CD14-positive monocyte (primary cell): ENCODE measurements at regions not wholly inside any gene's neighbourhood (a gene's known extent, or its start where the extent isn't known, plus 50 kb on each side); places are given as distances from the start of the nearest gene placed in this dataset.

Source experiments
- DNase-seq, 3 donors: peaks; one replicate each; pipeline ENCODE4 v3.0.0-alpha.2; 2011 to 2022
- H2AFZ ChIP-seq: 2 replicates; pipeline ENCODE4 v1.6.0; 2012; ENCODE audit warnings: mild to moderate bottlenecking, low read depth, low read length, inconsistent platforms; ENCODE audit not compliant: insufficient read depth, poor library complexity, severe bottlenecking
- H3K27ac ChIP-seq, 2 donors: 1 replicate in 1 of 2; 2 replicates in 1 of 2; pipeline ENCODE4 v1.5.1; 2012 to 2013; ENCODE audit warnings: low read length in 2 of 2, control low read depth in 1 of 2, inconsistent platforms in 1 of 2, low read depth in 1 of 2, mild to moderate bottlenecking in 1 of 2
- H3K27me3 ChIP-seq, 2 donors: one replicate each; pipeline versions ENCODE4 v1.6.0 to v1.6.1; 2011 to 2013; ENCODE audit warnings: low read length in 2 of 2; ENCODE audit not compliant: control insufficient read depth in 2 of 2, insufficient read depth in 2 of 2
- H3K36me3 ChIP-seq, 2 donors: replicated peaks in 1 of 2; 1 replicate in 1 of 2; 2 replicates in 1 of 2; pipeline versions ENCODE4 v1.5.1 to v1.6.1; 2012 to 2013; ENCODE audit warnings: low read length in 2 of 2, control low read depth in 1 of 2, inconsistent platforms in 1 of 2, mild to moderate bottlenecking in 1 of 2; ENCODE audit not compliant: insufficient read depth in 2 of 2, control insufficient read depth in 1 of 2
- H3K4me1 ChIP-seq, 2 donors: 1 replicate in 1 of 2; 2 replicates in 1 of 2; pipeline versions ENCODE4 v1.5.1 to v1.6.1; 2012 to 2013; ENCODE audit warnings: low read length in 2 of 2, control low read depth in 1 of 2, inconsistent platforms in 1 of 2, mild to moderate bottlenecking in 1 of 2, moderate library complexity in 1 of 2; ENCODE audit not compliant: insufficient read depth in 2 of 2, control insufficient read depth in 1 of 2
- H3K4me2 ChIP-seq: replicated peaks from 2 replicates; pipeline ENCODE3; 2012; ENCODE audit warnings: low read length, moderate library complexity, mild to moderate bottlenecking; ENCODE audit not compliant: poor library complexity, severe bottlenecking; ENCODE audit errors: extremely low read depth
- H3K4me3 ChIP-seq, 3 experiments: fragments of 200-600 bp in 1 of 3; sonication (generic) in 1 of 3; replicated peaks in 1 of 3; 1 replicate in 2 of 3; 2 replicates in 1 of 3; pipeline ENCODE4 v1.5.1; 2011 to 2013; ENCODE audit warnings: low read length in 3 of 3, mild to moderate bottlenecking in 3 of 3, control low read depth in 2 of 3, low read depth in 2 of 3, inconsistent platforms in 1 of 3, moderate library complexity in 1 of 3
- H3K79me2 ChIP-seq: 2 replicates; pipeline ENCODE4 v1.6.0; 2012; ENCODE audit warnings: mild to moderate bottlenecking, control low read depth, inconsistent platforms, low read length, moderate library complexity; ENCODE audit not compliant: insufficient read depth
- H3K9ac ChIP-seq: 2 replicates; pipeline ENCODE4 v1.6.0; 2017; ENCODE audit warnings: low read length, mild to moderate bottlenecking; ENCODE audit not compliant: insufficient read depth, poor library complexity, severe bottlenecking
- H3K9me3 ChIP-seq, 2 donors: replicated peaks in 1 of 2; 1 replicate in 1 of 2; 2 replicates in 1 of 2; pipeline versions ENCODE4 v1.5.1 to v1.6.1; 2012 to 2013; ENCODE audit warnings: low read length in 2 of 2, control low read depth in 1 of 2; ENCODE audit not compliant: control insufficient read depth in 1 of 2, insufficient read depth in 1 of 2
- H4K20me1 ChIP-seq: 2 replicates; pipeline ENCODE4 v1.6.0; 2012; ENCODE audit warnings: mild to moderate bottlenecking, low read length, control low read depth, moderate library complexity; ENCODE audit not compliant: insufficient read depth
- H3K27ac Mint-ChIP-seq, 7 donors: one replicate each; pipeline ENCODE4 v1.8.0; 2020; ENCODE audit warnings: mild to moderate bottlenecking in 7 of 7, mixed read lengths in 7 of 7, moderate library complexity in 6 of 7, inconsistent platforms in 2 of 7
- H3K27me3 Mint-ChIP-seq, 3 donors: one replicate each; pipeline ENCODE4 v1.8.0; 2021 to 2022; ENCODE audit warnings: low read depth in 3 of 3, mild to moderate bottlenecking in 3 of 3, mixed read lengths in 3 of 3, moderate library complexity in 3 of 3, inconsistent platforms in 1 of 3
- H3K36me3 Mint-ChIP-seq, 2 donors: one replicate each; pipeline ENCODE4 v1.8.0; 2020; ENCODE audit warnings: mixed read lengths in 2 of 2, inconsistent platforms in 1 of 2, mild to moderate bottlenecking in 1 of 2
- H3K4me1 Mint-ChIP-seq: one replicate; pipeline ENCODE4 v1.8.0; 2020; ENCODE audit warnings: mild to moderate bottlenecking, mixed read lengths
- H3K4me3 Mint-ChIP-seq, 2 donors: one replicate each; pipeline ENCODE4 v1.8.0; 2020; ENCODE audit warnings: mild to moderate bottlenecking in 2 of 2, mixed read lengths in 2 of 2, moderate library complexity in 1 of 2
- H3K9me3 Mint-ChIP-seq, 7 donors: one replicate each; pipeline ENCODE4 v1.8.0; 2020 to 2022; ENCODE audit warnings: mixed read lengths in 7 of 7, mild to moderate bottlenecking in 6 of 7, moderate library complexity in 6 of 7, inconsistent platforms in 2 of 7
- CTCF ChIP-seq: fragments of 200-600 bp; IDR thresholded peaks from one replicate; pipeline ENCODE4 v1.8.0; 2022; ENCODE audit warnings: antibody characterized with exemption, mild to moderate bottlenecking
- WGBS: methylation state at CpG from one replicate; pipeline ENCODE4 v1.1.5; 2013; ENCODE audit warnings: missing lambda C conversion rate; ENCODE audit not compliant: insufficient coverage; 5-methylcytosine and 5-hydroxymethylcytosine counted together
- intact Hi-C, 2 donors: fragments of 100-400 bp; cut with micrococcal nuclease; formaldehyde crosslinking; loops; one replicate each; pipeline versions ENCODE4 v1.15.0 to v1.15.1; 2023

- Histone ChIP-seq H2AFZ (no peak overlapping the region), H3K4me1 (no peaks in the 10 kb centered on the region), H3K36me3 (no peaks in the 10 kb centered on the region), H3K9me3 (no peaks in the 10 kb centered on the region), H3K4me3 (no peak overlapping the region), H3K79me2 (no peaks in the 10 kb centered on the region), H3K27me3 (no peaks in the 10 kb centered on the region), H3K27ac (no peak overlapping the region), H3K9ac (no peak overlapping the region), H4K20me1 (no peaks in the 10 kb centered on the region), H3K4me2 (no peak overlapping the region)
- intact Hi-C loops: no loop called here
- no peak overlapping the region for H3K4me3 Mint-ChIP-seq
- peaks cover 8% of the 10 kb centered on the region for H3K4me1 Mint-ChIP-seq
- H3K27ac Mint-ChIP-seq: no peak overlapping the region
- no peak for DNase-seq
- no CpG with 5 or more reads among the region's 1 CpG for WGBS
- H3K36me3 Mint-ChIP-seq: no peaks in the 10 kb centered on the region
- no peak for TF ChIP-seq CTCF
- peaks cover 0 to 1% (median 0%) of the 10 kb centered on the region in 3 donors for H3K27me3 Mint-ChIP-seq
- H3K9me3 Mint-ChIP-seq: no peaks in the 10 kb centered on the region
These were observed 326.9 kb upstream of the RBMY1B start for GRCh38 chrY:21184271-21184670.

- no peaks in the 10 kb centered on the region for H3K4me1 ChIP-seq
- H3K9ac ChIP-seq: no peak overlapping the region
- peaks cover 4% of the 10 kb centered on the region for H3K4me1 Mint-ChIP-seq
- DNase-seq: no peak
- intact Hi-C loops: no loop called here
- no peaks in the 10 kb centered on the region for H3K36me3 Mint-ChIP-seq
- no peaks in the 10 kb centered on the region for H3K79me2 ChIP-seq
- no peak overlapping the region for H3K27ac ChIP-seq
- 100% methylated on average over 3 of the region's 6 CpGs for WGBS
- no peaks in the 10 kb centered on the region for H3K9me3 Mint-ChIP-seq
- no peaks in the 10 kb centered on the region for H4K20me1 ChIP-seq
- H3K27me3 Mint-ChIP-seq: peaks cover 0 to 1% (median 0%) of the 10 kb centered on the region in 3 donors
- no peaks in the 10 kb centered on the region for H3K27me3 ChIP-seq
- TF ChIP-seq CTCF: no peak
- no peak overlapping the region for H3K4me2 ChIP-seq
- H3K27ac Mint-ChIP-seq: no peak overlapping the region
- H3K9me3 ChIP-seq: no peaks in the 10 kb centered on the region
- no peaks in the 10 kb centered on the region for H3K36me3 ChIP-seq
- no peak overlapping the region for H3K4me3 Mint-ChIP-seq
- no peak overlapping the region for H2AFZ ChIP-seq
- H3K4me3 ChIP-seq: no peak overlapping the region
These were observed 325.6 kb upstream of the RBMY1B start for GRCh38 chrY:21185419-21186105.
